Suprapubic skin (tissue), 4 donors: ENCODE measurements at regions not wholly inside any gene's neighbourhood (a gene's known extent, or its start where the extent isn't known, plus 50 kb on each side); places are given as distances from the start of the nearest gene placed in this dataset.

Experiments
- DNase-seq, 2 donors: peaks; one replicate each; pipeline ENCODE4 v3.0.0-alpha.2; 2019; ENCODE audit warnings: low spot score in 2 of 2
- H3K27ac ChIP-seq: fragments of 200-600 bp; sonication (generic); one replicate; pipeline ENCODE4 v1.5.1; 2019
- H3K27me3 ChIP-seq: fragments of 200-600 bp; sonication (generic); one replicate; pipeline ENCODE4 v1.5.1; 2019
- H3K36me3 ChIP-seq: fragments of 200-600 bp; sonication (generic); one replicate; pipeline ENCODE4 v1.5.1; 2019
- H3K4me1 ChIP-seq: fragments of 200-600 bp; sonication (generic); one replicate; pipeline ENCODE4 v1.5.1; 2019
- H3K4me3 ChIP-seq: fragments of 200-600 bp; sonication (generic); one replicate; pipeline ENCODE4 v1.5.1; 2019; ENCODE audit warnings: mild to moderate bottlenecking
- H3K9me3 ChIP-seq: fragments of 200-600 bp; sonication (generic); one replicate; pipeline ENCODE4 v1.5.1; 2019
- CTCF ChIP-seq, 2 donors: fragments of 200-600 bp in 1 of 2; fragments of 450-650 bp in 1 of 2; sonication (generic) in 1 of 2; IDR thresholded peaks; one replicate each; pipeline ENCODE4 v1.5.1; 2016 to 2019; ENCODE audit warnings: antibody characterized with exemption in 2 of 2, mild to moderate bottlenecking in 1 of 2, moderate library complexity in 1 of 2
- EP300 ChIP-seq: sonication (generic); formaldehyde crosslinking; IDR thresholded peaks from one replicate; pipeline ENCODE4 v1.6.1; 2017; ENCODE audit warnings: antibody characterized with exemption
- POLR2A ChIP-seq, 2 donors: fragments of 450-650 bp; IDR thresholded peaks; one replicate each; pipeline ENCODE4 v1.6.1; 2017; ENCODE audit warnings: antibody characterized with exemption in 2 of 2, mild to moderate bottlenecking in 2 of 2, moderate library complexity in 2 of 2
- POLR2AphosphoS5 ChIP-seq, 3 donors: sonication (generic); formaldehyde crosslinking; IDR thresholded peaks; one replicate each; pipeline ENCODE4 v1.6.1; 2017; ENCODE audit warnings: antibody characterized with exemption in 3 of 3
- WGBS: methylation state at CpG from one replicate; pipeline ENCODE4 v1.1.5; 2018; 5-methylcytosine and 5-hydroxymethylcytosine counted together

GRCh38 chr19:28839455-28839854 is 373.5 kb downstream of the UQCRFS1 start:
- no peak for DNase-seq
- no peak overlapping the region for H3K27ac ChIP-seq
- H3K27me3 ChIP-seq = peaks cover 11% of the 10 kb centered on the region
- H3K36me3 ChIP-seq = no peaks in the 10 kb centered on the region
- no peaks in the 10 kb centered on the region for H3K9me3 ChIP-seq
- WGBS = 78% methylated on average over 3 of the region's 3 CpGs
- H3K4me3 ChIP-seq = no peak overlapping the region
- no peak for TF ChIP-seq CTCF (IDR thresholded peaks at IDR 0.05)
- TF ChIP-seq EP300 = no peak
- TF ChIP-seq POLR2AphosphoS5 (IDR thresholded peaks at IDR 0.05) = no peak
- no peak for TF ChIP-seq POLR2A (IDR thresholded peaks at IDR 0.05)
- H3K4me1 ChIP-seq = no peaks in the 10 kb centered on the region

- WGBS = 53% methylated on average over 5 of the region's 5 CpGs
- H3K27ac ChIP-seq = no peak overlapping the region
These were observed 374.0 kb downstream of the UQCRFS1 start for GRCh38 chr19:28838909-28839308.

GRCh38 chr19:28836421-28836820 is 376.5 kb downstream of the UQCRFS1 start:
- Histone ChIP-seq H3K27me3 (peaks cover 14% of the 10 kb centered on the region), H3K36me3 (no peaks in the 10 kb centered on the region), H3K27ac (no peak overlapping the region), H3K9me3 (no peaks in the 10 kb centered on the region), H3K4me3 (no peak overlapping the region), H3K4me1 (no peaks in the 10 kb centered on the region)
- DNase-seq = no peak
- no peak for TF ChIP-seq EP300
- TF ChIP-seq POLR2AphosphoS5 (IDR thresholded peaks at IDR 0.05) = no peak
- TF ChIP-seq POLR2A (IDR thresholded peaks at IDR 0.05) = no peak
- no peak for TF ChIP-seq CTCF (IDR thresholded peaks at IDR 0.05)
- 76% methylated on average over 7 of the region's 7 CpGs for WGBS

More at GRCh38 chr19:28838909-28839308, 374.0 kb downstream of the UQCRFS1 start:
- DNase-seq = no peak
- no peaks in the 10 kb centered on the region for H3K36me3 ChIP-seq
- TF ChIP-seq POLR2A (IDR thresholded peaks at IDR 0.05) = no peak
- no peak for TF ChIP-seq EP300
- no peak for TF ChIP-seq POLR2AphosphoS5 (IDR thresholded peaks at IDR 0.05)
- TF ChIP-seq CTCF (IDR thresholded peaks at IDR 0.05) = no peak
- peaks cover 11% of the 10 kb centered on the region for H3K27me3 ChIP-seq
- no peak overlapping the region for H3K4me3 ChIP-seq
- no peaks in the 10 kb centered on the region for H3K9me3 ChIP-seq
- no peaks in the 10 kb centered on the region for H3K4me1 ChIP-seq

GRCh38 chr19:28834996-28835395 is 378.0 kb downstream of the UQCRFS1 start:
- WGBS = 61% methylated on average over 3 of the region's 3 CpGs
- Histone ChIP-seq H3K27me3 (peaks cover 10% of the 10 kb centered on the region), H3K9me3 (no peaks in the 10 kb centered on the region), H3K36me3 (no peaks in the 10 kb centered on the region), H3K27ac (no peak overlapping the region), H3K4me1 (no peaks in the 10 kb centered on the region), H3K4me3 (no peak overlapping the region)
- TF ChIP-seq POLR2AphosphoS5 (IDR thresholded peaks at IDR 0.05) (no peak), POLR2A (IDR thresholded peaks at IDR 0.05) (no peak), EP300 (no peak), CTCF (IDR thresholded peaks at IDR 0.05) (no peak)
- no peak for DNase-seq

GRCh38 chr19:28831462-28831861 is 381.5 kb downstream of the UQCRFS1 start:
- no peak overlapping the region for H3K4me3 ChIP-seq
- no peak overlapping the region for H3K27ac ChIP-seq
- no peaks in the 10 kb centered on the region for H3K4me1 ChIP-seq
- no peak for TF ChIP-seq CTCF (IDR thresholded peaks at IDR 0.05)
- TF ChIP-seq EP300 = no peak
- no peak for TF ChIP-seq POLR2A (IDR thresholded peaks at IDR 0.05)
- TF ChIP-seq POLR2AphosphoS5 (IDR thresholded peaks at IDR 0.05) = no peak
- no peaks in the 10 kb centered on the region for H3K9me3 ChIP-seq
- peaks cover 6% of the 10 kb centered on the region for H3K27me3 ChIP-seq
- DNase-seq = no peak
- no peaks in the 10 kb centered on the region for H3K36me3 ChIP-seq
- WGBS = 63% methylated on average over 2 of the region's 5 CpGs
